Retinal pigment epithelial cell (primary cell): ENCODE measurements at regions not wholly inside any gene's neighbourhood (a gene's known extent, or its start where the extent isn't known, plus 50 kb on each side); places are given as distances from the start of the nearest gene placed in this dataset.

ENCODE experiments used
- DNase-seq: peaks from one replicate; pipeline ENCODE4 v3.0.0-alpha.2; 2010; ENCODE audit warnings: low read depth
- H3K4me3 ChIP-seq: 2 replicates; pipeline ENCODE4 v1.5.1; 2011; ENCODE audit warnings: mild to moderate bottlenecking, low read length, control low read depth, moderate library complexity
- TF ChIP-seq, protein P1 (sequence below): conservative IDR thresholded peaks from 2 replicates; pipeline ENCODE4 v1.5.1; 2011; ENCODE audit warnings: low read depth, low read length, control low read depth, inconsistent platforms

DNA sequence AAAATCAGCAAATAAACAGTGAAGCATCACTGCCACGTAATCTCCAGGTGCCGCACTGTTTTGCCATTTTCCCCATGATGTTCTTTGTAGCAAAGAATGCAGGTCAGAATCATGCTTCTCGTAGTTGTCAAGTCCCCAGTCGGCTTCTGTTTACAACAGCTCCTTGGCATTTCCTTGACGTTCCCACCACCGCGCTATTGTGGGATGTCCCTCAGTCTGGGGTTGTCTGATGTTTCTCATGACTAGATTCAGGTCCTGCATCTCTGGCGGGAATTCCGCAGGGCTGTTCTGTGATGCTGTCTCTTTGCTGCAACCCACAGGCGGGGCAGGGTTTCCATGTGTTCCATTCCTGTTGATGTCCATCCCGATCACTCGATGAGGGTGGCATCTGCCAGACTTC is 117.9 kb upstream of the SMAD3 start:
- TF ChIP-seq, protein P1, sequence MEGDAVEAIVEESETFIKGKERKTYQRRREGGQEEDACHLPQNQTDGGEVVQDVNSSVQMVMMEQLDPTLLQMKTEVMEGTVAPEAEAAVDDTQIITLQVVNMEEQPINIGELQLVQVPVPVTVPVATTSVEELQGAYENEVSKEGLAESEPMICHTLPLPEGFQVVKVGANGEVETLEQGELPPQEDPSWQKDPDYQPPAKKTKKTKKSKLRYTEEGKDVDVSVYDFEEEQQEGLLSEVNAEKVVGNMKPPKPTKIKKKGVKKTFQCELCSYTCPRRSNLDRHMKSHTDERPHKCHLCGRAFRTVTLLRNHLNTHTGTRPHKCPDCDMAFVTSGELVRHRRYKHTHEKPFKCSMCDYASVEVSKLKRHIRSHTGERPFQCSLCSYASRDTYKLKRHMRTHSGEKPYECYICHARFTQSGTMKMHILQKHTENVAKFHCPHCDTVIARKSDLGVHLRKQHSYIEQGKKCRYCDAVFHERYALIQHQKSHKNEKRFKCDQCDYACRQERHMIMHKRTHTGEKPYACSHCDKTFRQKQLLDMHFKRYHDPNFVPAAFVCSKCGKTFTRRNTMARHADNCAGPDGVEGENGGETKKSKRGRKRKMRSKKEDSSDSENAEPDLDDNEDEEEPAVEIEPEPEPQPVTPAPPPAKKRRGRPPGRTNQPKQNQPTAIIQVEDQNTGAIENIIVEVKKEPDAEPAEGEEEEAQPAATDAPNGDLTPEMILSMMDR, result no peak
- H3K4me3 ChIP-seq, result no peak overlapping the region
- DNase-seq, result no peak

DNA sequence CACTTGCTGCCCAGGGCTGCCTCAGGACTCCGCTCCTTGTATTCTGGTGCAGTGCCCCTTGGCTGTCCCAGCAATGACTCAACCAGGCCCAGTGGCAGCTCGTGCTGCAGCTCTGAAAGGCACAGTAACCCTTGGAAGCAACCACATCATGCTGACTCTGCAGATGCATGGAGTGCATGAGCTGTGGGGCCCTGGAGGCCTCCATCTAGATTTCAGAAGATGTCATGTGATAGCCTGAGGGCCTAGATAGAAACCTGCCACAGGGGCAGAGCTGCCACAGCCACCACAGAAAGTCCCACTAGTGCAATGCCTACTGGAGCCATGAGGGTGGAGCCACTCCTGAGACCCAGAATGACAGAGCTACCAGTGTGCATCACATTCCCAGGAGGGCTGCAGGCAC is 117.1 kb upstream of the SMAD3 start:
- no peak overlapping the region for H3K4me3 ChIP-seq
- TF ChIP-seq, protein P1, result no peak
- DNase-seq, result no peak

DNA sequence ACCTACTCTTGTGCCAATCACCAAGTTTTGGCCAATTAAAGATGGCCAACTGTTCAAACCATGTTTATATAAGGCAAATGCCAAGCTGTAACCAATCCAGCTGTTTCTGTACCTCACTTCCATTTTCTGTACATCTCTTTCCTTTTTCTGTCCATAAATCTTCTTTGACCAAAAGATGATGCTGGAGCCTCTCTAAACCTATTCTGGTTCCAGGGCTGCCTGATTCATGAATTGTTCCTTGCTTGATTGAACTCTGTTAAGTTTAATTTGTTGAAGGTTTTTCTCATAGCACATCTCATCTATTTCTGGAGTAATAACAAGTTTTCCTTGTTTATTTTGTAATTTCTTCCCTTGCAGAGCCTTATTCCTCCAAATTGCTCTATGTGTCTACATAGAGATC is 115.3 kb upstream of the SMAD3 start:
- DNase-seq, result no peak
- TF ChIP-seq, protein P1, result no peak
- no peak overlapping the region for H3K4me3 ChIP-seq

DNA sequence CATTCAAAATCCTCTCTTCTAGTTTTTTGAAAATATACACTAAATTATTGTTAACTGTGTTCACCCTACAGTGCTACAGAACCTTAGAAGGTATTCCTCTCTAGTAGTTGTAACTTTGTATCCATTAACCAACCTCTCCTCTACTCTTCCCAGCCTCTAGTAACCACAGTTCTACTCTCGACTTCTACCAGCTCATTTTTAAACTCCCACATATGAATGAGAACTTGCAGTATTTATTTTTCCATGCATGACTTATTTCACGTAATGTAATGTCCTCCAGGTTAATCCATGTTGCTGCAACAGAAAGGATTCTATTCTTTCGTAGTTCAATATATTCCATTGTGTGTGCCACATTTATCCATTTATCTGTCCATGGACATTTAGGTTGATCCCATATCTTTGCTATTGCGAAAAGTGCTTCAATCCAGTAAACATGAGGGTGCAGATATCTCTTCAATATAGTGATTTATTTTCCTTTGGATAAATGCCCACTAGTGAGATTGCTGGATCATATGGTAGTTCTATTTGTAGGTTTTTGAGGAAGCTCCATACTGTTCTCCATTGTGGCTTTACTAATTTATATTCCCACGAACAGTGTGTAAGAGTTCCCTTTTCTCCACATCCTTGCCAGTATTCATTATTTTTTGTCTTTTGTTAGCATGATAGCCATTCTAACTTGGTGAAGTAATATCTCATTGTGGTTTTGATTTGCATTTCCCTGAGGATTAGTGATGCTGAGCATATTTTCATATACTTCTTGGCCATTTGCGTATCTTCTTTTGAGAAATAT is 113.7 kb upstream of the SMAD3 start:
- DNase-seq, result no peak
- TF ChIP-seq, protein P1, result no peak
- H3K4me3 ChIP-seq, result no peak overlapping the region

DNA sequence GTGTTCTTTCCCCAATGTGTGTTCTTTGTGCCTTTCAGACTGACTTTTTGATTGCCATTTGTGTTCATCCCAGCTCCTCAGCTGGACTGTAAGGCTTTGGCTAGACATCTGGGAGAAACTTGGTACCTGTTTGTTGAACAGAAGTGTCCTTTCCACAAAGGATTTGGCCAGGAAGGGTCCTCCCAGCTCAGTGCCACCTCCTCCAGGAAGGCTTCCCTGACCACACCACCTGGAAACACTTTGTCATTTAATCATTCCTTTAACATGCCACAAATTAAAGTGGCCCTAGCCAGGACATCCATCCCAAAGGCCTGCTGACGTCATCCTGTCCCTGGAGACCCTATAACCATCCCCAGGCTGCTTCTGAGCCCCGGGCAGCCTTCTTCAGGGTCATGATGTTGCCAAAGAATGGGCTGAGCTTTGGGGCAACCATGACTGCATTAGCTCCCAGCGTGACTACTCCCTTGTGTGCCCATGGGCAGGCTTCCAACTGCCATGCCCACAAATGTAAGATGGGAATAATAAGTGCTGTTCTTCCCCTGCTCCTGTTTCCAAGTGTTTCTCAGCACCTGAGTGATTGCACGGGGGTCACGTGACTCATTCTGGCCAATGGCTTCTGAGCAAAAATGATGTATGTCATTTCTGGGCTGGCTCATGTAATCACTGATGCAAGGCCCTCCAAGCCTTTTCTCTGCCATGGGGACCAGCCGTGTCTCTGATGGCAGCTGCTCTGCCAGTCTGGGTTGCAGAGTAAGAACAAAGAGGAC is 112.5 kb upstream of the SMAD3 start:
- DNase-seq, result no peak
- H3K4me3 ChIP-seq, result no peak overlapping the region
- TF ChIP-seq, protein P1, result no peak

DNA sequence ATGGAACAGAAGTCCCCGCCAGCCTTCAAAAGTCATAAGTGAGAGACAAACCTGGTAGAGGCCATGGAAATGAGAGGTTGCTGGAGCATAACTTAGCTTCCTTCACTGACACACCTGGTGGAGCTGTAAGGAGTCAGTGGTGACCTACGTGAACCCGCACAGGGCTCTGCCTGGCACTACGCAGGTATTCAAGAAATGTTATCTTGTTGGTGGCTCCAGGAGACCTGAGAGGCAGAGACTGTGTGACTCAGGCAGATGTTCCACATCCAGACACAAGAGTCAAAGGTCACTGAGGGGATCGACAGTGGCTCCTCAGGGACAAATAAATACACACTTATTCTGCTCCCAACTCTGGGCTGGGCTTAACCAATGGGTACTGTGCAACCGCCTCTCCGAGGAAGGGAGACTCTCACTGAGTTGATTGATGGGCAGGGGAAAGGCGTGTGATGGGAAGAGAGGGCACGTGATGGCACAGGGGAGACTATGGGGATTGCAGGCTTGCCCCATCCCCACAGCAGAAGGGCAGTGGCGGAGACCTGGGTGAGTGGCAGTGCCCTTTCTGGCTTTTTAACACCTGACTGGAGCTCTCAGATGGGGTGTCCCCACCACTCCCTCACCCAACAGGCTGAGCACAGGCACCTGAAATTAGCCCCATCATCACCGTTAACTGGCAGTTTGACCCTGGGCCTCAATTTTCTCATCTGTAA is 111.7 kb upstream of the SMAD3 start:
- H3K4me3 ChIP-seq, result no peak overlapping the region
- no peak for DNase-seq
- TF ChIP-seq, protein P1, result no peak
